ENCODE measurements at regions not wholly inside any gene's neighbourhood (a gene's known extent, or its start where the extent isn't known, plus 50 kb on each side); places are given as distances from the start of the nearest gene placed in this dataset.

DNA sequence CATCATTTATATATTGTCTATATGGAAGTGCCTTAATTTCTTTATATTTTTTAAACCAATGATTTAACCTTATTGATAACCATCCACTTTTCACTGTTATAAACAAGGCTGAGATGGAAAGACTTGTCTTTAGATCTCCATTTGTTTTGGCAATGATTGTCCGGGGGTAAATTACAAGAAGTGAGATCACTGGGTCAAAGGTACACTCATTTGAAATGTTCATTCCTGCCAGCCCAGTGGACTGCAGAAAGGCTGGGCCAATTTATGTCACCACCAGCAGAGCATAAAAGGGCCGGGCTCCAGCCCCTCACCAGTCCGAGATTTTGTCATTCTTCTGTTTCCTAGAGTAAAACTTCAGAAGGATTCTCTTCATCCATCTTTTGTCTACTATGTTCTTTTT is 93.6 kb upstream of the NEO1 start:
- TF ChIP-seq EZH2 (IDR thresholded peaks at IDR 0.05; ENCODE audit: borderline replicate concordance, low read length) (no peak), CTCF (conservative IDR thresholded peaks at IDR 0.05 in 1 of 2, IDR thresholded peaks at IDR 0.05 in 1 of 2; ENCODE audit: extremely low read depth in 1 of 2, insufficient read depth in 1 of 2, low read depth in 1 of 2, low read length in 2 of 2) (no peak)
